ENCODE measurements at regions not wholly inside any gene's neighbourhood (a gene's known extent, or its start where the extent isn't known, plus 50 kb on each side); places are given as distances from the start of the nearest gene placed in this dataset.

DNA sequence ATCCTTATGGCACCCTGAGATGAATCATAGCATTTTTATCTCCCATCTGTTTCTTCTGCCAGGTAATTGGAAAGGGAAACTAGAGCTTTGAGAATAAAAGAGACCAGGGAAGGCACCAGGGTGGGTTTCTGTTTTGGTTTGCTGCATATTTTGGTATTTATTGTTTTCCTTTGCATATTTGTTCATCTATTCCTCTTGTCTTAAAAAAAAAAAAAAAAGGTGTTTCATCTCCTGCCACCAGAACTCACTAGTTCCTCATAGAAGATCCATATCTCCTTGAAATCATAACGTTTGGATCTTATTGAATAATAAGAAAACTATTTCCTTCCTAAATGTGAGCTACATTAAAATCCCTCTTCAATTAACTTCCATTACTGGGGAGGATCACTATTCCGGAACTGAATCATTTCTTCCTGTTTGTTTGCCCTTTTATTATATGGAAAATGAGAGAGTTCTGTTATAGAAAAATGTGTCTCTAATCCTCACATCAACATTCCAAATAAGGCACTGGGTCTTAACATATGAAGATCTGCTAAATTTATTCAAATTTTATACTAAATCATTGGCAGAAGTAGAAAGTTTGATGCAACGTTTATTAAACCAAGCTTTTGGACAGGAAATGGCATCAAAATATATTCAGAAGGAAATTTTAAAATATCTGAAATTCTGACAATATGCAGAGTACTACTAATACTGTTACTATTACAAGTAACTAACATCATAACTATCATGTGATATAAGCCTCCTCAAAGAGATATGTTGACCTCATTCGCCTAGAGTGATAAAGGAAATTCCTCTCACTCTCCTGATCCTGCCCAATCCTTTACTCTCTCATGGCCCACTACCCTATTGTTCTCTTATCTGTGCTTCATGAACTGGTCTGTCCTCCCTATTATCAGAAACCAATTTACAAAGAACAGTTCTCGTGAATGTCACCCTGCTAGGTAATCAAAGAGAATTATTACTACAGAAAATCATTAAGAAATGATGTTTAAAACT lies 229.4 kb upstream of the RSPO3 start:
- TF ChIP-seq CTCF (IDR thresholded peaks at IDR 0.05 in 2 of 3, conservative IDR thresholded peaks at IDR 0.05 in 1 of 3; ENCODE audit: control insufficient read depth in 2 of 3, extremely low read depth in 1 of 3, insufficient read depth in 1 of 3, low read depth in 3 of 3, low read length in 3 of 3) = no peak
- TF ChIP-seq, protein P1, sequence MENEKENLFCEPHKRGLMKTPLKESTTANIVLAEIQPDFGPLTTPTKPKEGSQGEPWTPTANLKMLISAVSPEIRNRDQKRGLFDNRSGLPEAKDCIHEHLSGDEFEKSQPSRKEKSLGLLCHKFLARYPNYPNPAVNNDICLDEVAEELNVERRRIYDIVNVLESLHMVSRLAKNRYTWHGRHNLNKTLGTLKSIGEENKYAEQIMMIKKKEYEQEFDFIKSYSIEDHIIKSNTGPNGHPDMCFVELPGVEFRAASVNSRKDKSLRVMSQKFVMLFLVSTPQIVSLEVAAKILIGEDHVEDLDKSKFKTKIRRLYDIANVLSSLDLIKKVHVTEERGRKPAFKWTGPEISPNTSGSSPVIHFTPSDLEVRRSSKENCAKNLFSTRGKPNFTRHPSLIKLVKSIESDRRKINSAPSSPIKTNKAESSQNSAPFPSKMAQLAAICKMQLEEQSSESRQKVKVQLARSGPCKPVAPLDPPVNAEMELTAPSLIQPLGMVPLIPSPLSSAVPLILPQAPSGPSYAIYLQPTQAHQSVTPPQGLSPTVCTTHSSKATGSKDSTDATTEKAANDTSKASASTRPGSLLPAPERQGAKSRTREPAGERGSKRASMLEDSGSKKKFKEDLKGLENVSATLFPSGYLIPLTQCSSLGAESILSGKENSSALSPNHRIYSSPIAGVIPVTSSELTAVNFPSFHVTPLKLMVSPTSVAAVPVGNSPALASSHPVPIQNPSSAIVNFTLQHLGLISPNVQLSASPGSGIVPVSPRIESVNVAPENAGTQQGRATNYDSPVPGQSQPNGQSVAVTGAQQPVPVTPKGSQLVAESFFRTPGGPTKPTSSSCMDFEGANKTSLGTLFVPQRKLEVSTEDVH (IDR thresholded peaks at IDR 0.05; ENCODE audit: low read depth, partially characterized antibody) = no peak
- no peak for TF ChIP-seq DPF2 (IDR thresholded peaks at IDR 0.05)
- no peak for TF ChIP-seq ZNF384 (IDR thresholded peaks at IDR 0.05; ENCODE audit: borderline replicate concordance, low read depth, low read length)
- TF ChIP-seq, protein P2, sequence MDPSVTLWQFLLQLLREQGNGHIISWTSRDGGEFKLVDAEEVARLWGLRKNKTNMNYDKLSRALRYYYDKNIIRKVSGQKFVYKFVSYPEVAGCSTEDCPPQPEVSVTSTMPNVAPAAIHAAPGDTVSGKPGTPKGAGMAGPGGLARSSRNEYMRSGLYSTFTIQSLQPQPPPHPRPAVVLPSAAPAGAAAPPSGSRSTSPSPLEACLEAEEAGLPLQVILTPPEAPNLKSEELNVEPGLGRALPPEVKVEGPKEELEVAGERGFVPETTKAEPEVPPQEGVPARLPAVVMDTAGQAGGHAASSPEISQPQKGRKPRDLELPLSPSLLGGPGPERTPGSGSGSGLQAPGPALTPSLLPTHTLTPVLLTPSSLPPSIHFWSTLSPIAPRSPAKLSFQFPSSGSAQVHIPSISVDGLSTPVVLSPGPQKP (IDR thresholded peaks at IDR 0.05; ENCODE audit: low read depth, low read length) = no peak
- no peak for TF ChIP-seq ATF7 (IDR thresholded peaks at IDR 0.05; ENCODE audit: low read depth)
- TF ChIP-seq POLR2A (IDR thresholded peaks at IDR 0.05; ENCODE audit: low read depth, low read length) = no peak
- TF ChIP-seq SIN3A (IDR thresholded peaks at IDR 0.05; ENCODE audit: low read depth, low read length) = no peak
- TF ChIP-seq USF2 (IDR thresholded peaks at IDR 0.05; ENCODE audit: borderline replicate concordance, low read depth, low read length) = no peak
- TF ChIP-seq NFIC (IDR thresholded peaks at IDR 0.05; ENCODE audit: low read depth, low read length) = no peak
- no peak for TF ChIP-seq IRF4 (IDR thresholded peaks at IDR 0.05; ENCODE audit: low read depth, low read length)
- no peak for TF ChIP-seq CBX3 (IDR thresholded peaks at IDR 0.05; ENCODE audit: borderline replicate concordance, low read depth)
- no peak for TF ChIP-seq CEBPZ (IDR thresholded peaks at IDR 0.05; ENCODE audit: low read depth, low read length)

Measured in GM12878 (cell line).